ENCODE measurements at regions not wholly inside any gene's neighbourhood (a gene's known extent, or its start where the extent isn't known, plus 50 kb on each side); places are given as distances from the start of the nearest gene placed in this dataset.

DNA sequence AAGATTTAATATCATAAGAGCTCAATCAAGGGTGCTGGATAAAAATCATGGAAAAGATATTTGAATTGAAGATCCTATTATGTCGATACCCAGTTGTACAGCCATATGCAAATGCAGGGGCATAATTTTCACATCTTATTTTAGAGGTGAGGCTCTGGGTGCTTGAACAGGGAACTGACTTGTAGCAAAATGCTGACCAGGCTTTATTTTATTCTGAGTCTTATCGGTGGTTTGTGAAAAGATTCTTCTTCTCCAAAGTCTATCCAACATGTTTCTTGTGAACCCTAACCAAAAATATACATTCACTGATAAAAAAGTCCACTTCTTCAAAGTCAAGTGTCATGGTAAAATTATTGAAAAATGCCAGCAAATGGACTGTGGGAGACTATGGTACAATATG lies 475.5 kb upstream of the NEGR1 start:
- Mint-ChIP-seq H3K4me1 (no peaks in the 10 kb centered on the region), H3K4me3 (no peak overlapping the region), H3K27me3 (no peaks in the 10 kb centered on the region), H3K36me3 (no peaks in the 10 kb centered on the region), H3K9me3 (peaks cover 2% of the 10 kb centered on the region), H3K27ac (no peak overlapping the region)
- no peak for ATAC-seq

- no peak overlapping the region for H3K4me3 Mint-ChIP-seq
These were observed 463.1 kb upstream of the NEGR1 start for GRCh38 chr1:72745413-72745812.

DNA sequence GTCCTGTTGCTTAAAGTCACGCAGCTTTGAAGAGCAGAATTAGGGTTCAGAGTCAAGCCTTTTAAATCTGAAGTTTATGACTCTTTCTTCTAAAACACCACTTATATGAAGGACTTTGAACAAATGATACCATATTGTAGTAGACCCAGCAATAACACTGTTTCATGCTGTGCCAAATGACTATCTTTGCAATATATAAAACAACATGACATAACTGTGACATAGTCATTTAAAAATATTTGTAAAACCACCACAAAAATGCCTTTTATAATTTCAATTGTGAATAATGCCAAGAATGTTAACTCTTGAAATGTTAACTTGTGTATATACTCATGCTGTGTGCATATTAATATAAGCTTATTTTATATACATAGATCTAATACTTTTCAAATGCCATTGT lies 452.1 kb upstream of the NEGR1 start:
- Mint-ChIP-seq H3K4me1 (no peaks in the 10 kb centered on the region), H3K4me3 (no peak overlapping the region), H3K9me3 (peaks cover 8% of the 10 kb centered on the region), H3K27me3 (no peaks in the 10 kb centered on the region), H3K36me3 (no peaks in the 10 kb centered on the region), H3K27ac (no peak overlapping the region)
- no peak for ATAC-seq

More at GRCh38 chr1:72745413-72745812, 463.1 kb upstream of the NEGR1 start:
- Mint-ChIP-seq H3K27ac (no peak overlapping the region), H3K27me3 (no peaks in the 10 kb centered on the region), H3K9me3 (peaks cover 3% of the 10 kb centered on the region), H3K36me3 (no peaks in the 10 kb centered on the region), H3K4me1 (no peaks in the 10 kb centered on the region)
- ATAC-seq: no peak

GRCh38 chr1:72724951-72725861 lies 442.9 kb upstream of the NEGR1 start:
- H3K27ac Mint-ChIP-seq: no peak overlapping the region
- H3K9me3 Mint-ChIP-seq: peaks cover 8% of the 10 kb centered on the region
- H3K4me1 Mint-ChIP-seq: no peaks in the 10 kb centered on the region
- no peaks in the 10 kb centered on the region for H3K27me3 Mint-ChIP-seq
- H3K36me3 Mint-ChIP-seq: no peaks in the 10 kb centered on the region
- H3K4me3 Mint-ChIP-seq: no peak overlapping the region
- no peak for ATAC-seq

GRCh38 chr1:72705921-72706320 lies 423.6 kb upstream of the NEGR1 start:
- Mint-ChIP-seq H3K4me3 (no peak overlapping the region), H3K27me3 (no peaks in the 10 kb centered on the region), H3K4me1 (no peaks in the 10 kb centered on the region), H3K9me3 (peaks cover 6% of the 10 kb centered on the region), H3K27ac (no peak overlapping the region), H3K36me3 (no peaks in the 10 kb centered on the region)
- ATAC-seq: no peak

GRCh38 chr1:72704841-72705477 lies 422.6 kb upstream of the NEGR1 start:
- ATAC-seq: no peak
- Mint-ChIP-seq H3K27ac (no peak overlapping the region), H3K4me3 (no peak overlapping the region), H3K4me1 (no peaks in the 10 kb centered on the region), H3K27me3 (no peaks in the 10 kb centered on the region), H3K9me3 (peaks cover 6% of the 10 kb centered on the region), H3K36me3 (no peaks in the 10 kb centered on the region)

GRCh38 chr1:72697410-72697809 lies 415.1 kb upstream of the NEGR1 start:
- H3K4me3 Mint-ChIP-seq: no peak overlapping the region

GRCh38 chr1:72693899-72694298 lies 411.6 kb upstream of the NEGR1 start:
- Mint-ChIP-seq H3K9me3 (peaks cover 12% of the 10 kb centered on the region), H3K36me3 (no peaks in the 10 kb centered on the region), H3K27me3 (no peaks in the 10 kb centered on the region), H3K4me1 (no peaks in the 10 kb centered on the region), H3K27ac (no peak overlapping the region), H3K4me3 (no peak overlapping the region)
- ATAC-seq: no peak

More at GRCh38 chr1:72697410-72697809, 415.1 kb upstream of the NEGR1 start:
- no peak overlapping the region for H3K27ac Mint-ChIP-seq
- H3K9me3 Mint-ChIP-seq: peaks cover 15% of the 10 kb centered on the region
- H3K27me3 Mint-ChIP-seq: no peaks in the 10 kb centered on the region
- no peaks in the 10 kb centered on the region for H3K36me3 Mint-ChIP-seq
- no peak for ATAC-seq
- H3K4me1 Mint-ChIP-seq: no peaks in the 10 kb centered on the region

DNA sequence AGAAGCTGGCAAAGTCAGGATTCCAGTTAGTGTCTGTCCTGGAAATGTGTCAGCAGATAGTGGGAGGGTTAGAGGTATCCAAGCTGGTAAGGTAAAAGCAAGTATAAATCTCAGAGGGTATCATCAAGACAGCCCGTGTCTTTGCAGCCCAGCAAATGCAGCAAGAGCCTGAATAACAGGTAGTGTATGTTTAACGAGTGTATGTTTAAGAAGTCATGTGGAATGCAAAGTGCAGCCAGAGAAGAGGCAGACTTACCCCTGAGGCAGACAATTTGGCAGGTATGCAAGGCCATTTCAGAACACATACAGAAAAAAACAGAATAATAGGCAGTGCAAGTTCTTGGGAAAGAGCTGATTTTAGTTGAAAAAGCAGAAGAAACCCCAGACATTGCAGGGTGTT lies 411.0 kb upstream of the NEGR1 start:
- no peak for ATAC-seq
- Mint-ChIP-seq H3K36me3 (no peaks in the 10 kb centered on the region), H3K4me3 (no peak overlapping the region), H3K27ac (no peak overlapping the region), H3K27me3 (no peaks in the 10 kb centered on the region), H3K4me1 (no peaks in the 10 kb centered on the region), H3K9me3 (peaks cover 12% of the 10 kb centered on the region)

GRCh38 chr1:72690871-72691270 lies 408.5 kb upstream of the NEGR1 start:
- no peak for ATAC-seq
- no peak overlapping the region for H3K27ac Mint-ChIP-seq
- no peaks in the 10 kb centered on the region for H3K4me1 Mint-ChIP-seq
- H3K9me3 Mint-ChIP-seq: peaks cover 8% of the 10 kb centered on the region
- H3K27me3 Mint-ChIP-seq: no peaks in the 10 kb centered on the region
- H3K4me3 Mint-ChIP-seq: no peak overlapping the region
- no peaks in the 10 kb centered on the region for H3K36me3 Mint-ChIP-seq

DNA sequence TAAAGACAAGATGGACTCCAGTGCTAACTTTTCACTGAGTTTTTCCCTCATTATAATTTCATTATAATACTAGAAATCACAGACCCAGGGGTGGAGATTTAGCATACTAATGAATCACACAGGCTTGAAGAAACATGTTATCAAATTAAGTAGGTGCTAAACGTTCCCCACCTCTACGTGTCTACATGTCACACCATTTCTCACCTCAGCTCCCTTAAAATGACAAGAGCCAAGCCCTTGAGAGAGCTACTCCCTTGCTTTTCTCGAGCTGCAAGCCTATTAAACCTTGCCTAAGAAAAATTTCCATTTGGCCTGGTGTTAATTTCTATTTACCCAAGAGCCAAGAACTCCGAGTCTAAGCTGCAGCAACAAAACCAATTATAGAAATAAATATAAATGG lies 396.3 kb upstream of the NEGR1 start:
- H3K36me3 Mint-ChIP-seq: no peaks in the 10 kb centered on the region
- H3K27ac Mint-ChIP-seq: no peak overlapping the region
- H3K4me3 Mint-ChIP-seq: no peak overlapping the region
- H3K4me1 Mint-ChIP-seq: no peaks in the 10 kb centered on the region
- H3K27me3 Mint-ChIP-seq: no peaks in the 10 kb centered on the region
- ATAC-seq: no peak
- peaks cover 8% of the 10 kb centered on the region for H3K9me3 Mint-ChIP-seq

DNA sequence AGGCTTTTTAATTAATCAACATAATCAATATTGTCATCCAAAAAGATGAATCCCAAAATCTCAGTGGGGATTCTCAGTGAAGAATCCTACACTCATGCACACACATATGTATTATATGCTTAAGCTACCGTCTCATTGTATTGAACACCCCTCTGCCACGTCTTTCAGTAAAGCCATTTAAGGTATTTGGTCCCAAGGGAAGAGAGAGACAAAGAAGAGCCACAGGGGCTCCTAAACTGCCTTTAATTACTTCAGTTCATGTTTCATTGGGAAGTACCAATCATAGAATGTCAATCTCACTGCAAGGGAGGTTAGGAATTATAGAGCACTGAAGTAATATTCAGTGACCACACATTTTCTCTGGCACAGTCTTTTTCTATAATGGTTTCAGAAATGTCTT lies 388.6 kb upstream of the NEGR1 start:
- Mint-ChIP-seq H3K4me3 (no peak overlapping the region), H3K4me1 (no peaks in the 10 kb centered on the region), H3K27ac (no peak overlapping the region), H3K27me3 (no peaks in the 10 kb centered on the region), H3K9me3 (no peaks in the 10 kb centered on the region), H3K36me3 (no peaks in the 10 kb centered on the region)
- no peak for ATAC-seq

GRCh38 chr1:72662918-72663317 lies 380.6 kb upstream of the NEGR1 start:
- Mint-ChIP-seq H3K4me3 (no peak overlapping the region), H3K27me3 (no peaks in the 10 kb centered on the region), H3K4me1 (no peaks in the 10 kb centered on the region), H3K9me3 (peaks cover 6% of the 10 kb centered on the region), H3K36me3 (no peaks in the 10 kb centered on the region), H3K27ac (no peak overlapping the region)
- ATAC-seq: no peak

DNA sequence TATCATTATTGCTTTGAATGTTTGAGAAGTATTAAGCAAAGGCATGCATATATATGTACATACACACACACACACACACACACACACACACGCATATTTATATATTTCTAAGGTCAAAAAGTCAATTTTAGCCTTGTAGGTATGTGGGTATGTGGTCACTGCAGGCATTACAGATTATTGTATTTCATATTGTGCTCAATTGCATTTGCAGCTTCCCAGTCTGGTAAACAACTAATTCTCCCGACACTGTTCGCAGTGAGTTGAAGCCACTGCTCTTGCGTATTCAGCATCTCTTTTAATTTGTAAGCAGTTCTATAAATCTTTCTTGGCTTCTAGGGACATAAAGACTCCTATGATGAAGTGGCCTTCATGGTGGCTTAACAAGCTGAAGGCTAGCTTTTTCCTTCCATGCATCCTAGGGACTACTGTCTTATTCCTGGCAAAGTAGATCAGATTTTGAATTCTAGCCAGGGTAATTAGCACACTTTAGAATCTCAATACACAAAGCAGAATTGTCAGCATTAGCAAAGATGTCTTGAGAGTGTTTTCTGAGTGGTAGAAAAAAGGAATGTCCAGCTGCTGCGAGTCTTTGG lies 368.6 kb upstream of the NEGR1 start:
- Mint-ChIP-seq H3K27ac (no peak overlapping the region), H3K9me3 (no peaks in the 10 kb centered on the region), H3K4me1 (no peaks in the 10 kb centered on the region), H3K36me3 (no peaks in the 10 kb centered on the region), H3K27me3 (no peaks in the 10 kb centered on the region), H3K4me3 (no peak overlapping the region)
- ATAC-seq: no peak

- no peak overlapping the region for H3K4me3 Mint-ChIP-seq
- H3K27me3 Mint-ChIP-seq: no peaks in the 10 kb centered on the region
- no peak overlapping the region for H3K27ac Mint-ChIP-seq
- H3K36me3 Mint-ChIP-seq: no peaks in the 10 kb centered on the region
- ATAC-seq: no peak
- H3K4me1 Mint-ChIP-seq: no peaks in the 10 kb centered on the region
- no peaks in the 10 kb centered on the region for H3K9me3 Mint-ChIP-seq
These were observed 367.7 kb upstream of the NEGR1 start for GRCh38 chr1:72649991-72650390.

Data from stimulated activated memory B cell treated with anti-CD40 and anti-IgM and Interleukin-4, amounts not matched to agents 10 μg/mL and 1 μg/mL and 100 μg/mL, for 72 hours (primary cell).